Spleen (tissue), 7 donors: ENCODE measurements at regions not wholly inside any gene's neighbourhood (a gene's known extent, or its start where the extent isn't known, plus 50 kb on each side); places are given as distances from the start of the nearest gene placed in this dataset.

Source experiments
- CTCF ChIP-seq, 11 experiments: fragments of 200-600 bp in 7 of 11; fragments of 450-650 bp in 4 of 11; sonication (generic) in 4 of 11; IDR thresholded peaks in 8 of 11; conservative IDR thresholded peaks in 3 of 11; 1 replicate in 7 of 11; 2 replicates in 4 of 11; pipeline versions ENCODE4 v1.4.0 to v1.8.0; 2016 to 2021; ENCODE audit warnings: antibody characterized with exemption in 11 of 11, inconsistent platforms in 4 of 11, mild to moderate bottlenecking in 1 of 11
- POLR2A ChIP-seq, 3 donors: fragments of 450-650 bp; IDR thresholded peaks; one replicate each; pipeline ENCODE4 v1.5.1; 2017; ENCODE audit warnings: antibody characterized with exemption in 3 of 3, mild to moderate bottlenecking in 1 of 3
- POLR2AphosphoS5 ChIP-seq, 3 donors: sonication (generic); formaldehyde crosslinking; IDR thresholded peaks; one replicate each; pipeline ENCODE4 v1.5.1; 2017; ENCODE audit warnings: antibody characterized with exemption in 3 of 3
- donor health status: DM: no; HTN: no; CAD: no; lungs with moderate emphysema.
- donor health status: DM: no; HTN: no; CAD: no.
- donor health status: DM: no; HTN: no; CAD: no.

- no peak for TF ChIP-seq CTCF (IDR thresholded peaks at IDR 0.05 in 8 of 11, conservative IDR thresholded peaks at IDR 0.05 in 3 of 11)
- TF ChIP-seq POLR2A (IDR thresholded peaks at IDR 0.05), result no peak
- no peak for TF ChIP-seq POLR2AphosphoS5 (IDR thresholded peaks at IDR 0.05)
These were observed 340.6 kb upstream of the NRP1 start for GRCh38 chr10:33674986-33675599.
